HUES48 (cell line): ENCODE measurements at regions not wholly inside any gene's neighbourhood (a gene's known extent, or its start where the extent isn't known, plus 50 kb on each side); places are given as distances from the start of the nearest gene placed in this dataset.
"Not testable (repeated sequence)": the region's sequence is repeated elsewhere in the genome, so short reads cannot be mapped to it uniquely, and the experiment has no call there.

Experiments used
- H3K27ac ChIP-seq: one replicate; pipeline ENCODE4 v1.7.0; 2013; ENCODE audit warnings: low read depth, low read length, inconsistent platforms
- H3K27me3 ChIP-seq: 2 replicates; pipeline ENCODE4 v1.6.1; 2013; ENCODE audit warnings: mild to moderate bottlenecking, low read length; ENCODE audit not compliant: control insufficient read depth, insufficient read depth
- H3K36me3 ChIP-seq: 2 replicates; pipeline ENCODE4 v1.6.1; 2013; ENCODE audit warnings: low read length; ENCODE audit not compliant: control insufficient read depth, insufficient read depth
- H3K4me1 ChIP-seq: 2 replicates; pipeline ENCODE4 v1.6.1; 2013; ENCODE audit warnings: mild to moderate bottlenecking, low read length; ENCODE audit not compliant: control insufficient read depth, insufficient read depth
- H3K4me3 ChIP-seq: 2 replicates; pipeline ENCODE4 v1.5.1; 2013; ENCODE audit warnings: mild to moderate bottlenecking, low read depth, low read length
- H3K9ac ChIP-seq: 2 replicates; pipeline ENCODE4 v1.6.1; 2013; ENCODE audit warnings: mild to moderate bottlenecking, low read depth, low read length, moderate library complexity
- H3K9me3 ChIP-seq: 2 replicates; pipeline ENCODE4 v1.6.1; 2013; ENCODE audit warnings: low read length; ENCODE audit not compliant: control insufficient read depth, insufficient read depth

DNA sequence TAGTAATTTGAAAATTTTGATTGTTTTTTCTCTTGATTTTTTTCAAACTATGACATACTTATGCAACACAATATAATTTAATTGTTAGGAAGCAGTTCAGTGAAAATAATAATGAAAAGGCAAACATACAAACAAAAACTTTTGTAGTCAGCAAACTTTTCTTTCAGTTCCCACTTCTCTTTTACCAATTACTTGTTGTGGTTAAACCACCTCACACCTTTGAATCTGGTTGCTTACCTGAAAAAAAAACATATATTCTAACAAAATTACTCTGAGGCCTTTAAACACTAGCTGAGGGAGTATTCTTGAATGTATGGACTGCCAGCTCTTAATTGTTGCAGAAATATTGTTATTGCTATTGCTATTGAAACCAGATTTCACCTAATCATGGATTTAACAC, 266.2 kb upstream of the SEMA3C start:
- Histone ChIP-seq H3K4me3 (no peak overlapping the region), H3K9ac (no peak overlapping the region), H3K27ac (no peak overlapping the region), H3K4me1 (no peaks in the 10 kb centered on the region), H3K27me3 (no peaks in the 10 kb centered on the region), H3K9me3 (peaks cover 29% of the 10 kb centered on the region), H3K36me3 (no peaks in the 10 kb centered on the region)

DNA sequence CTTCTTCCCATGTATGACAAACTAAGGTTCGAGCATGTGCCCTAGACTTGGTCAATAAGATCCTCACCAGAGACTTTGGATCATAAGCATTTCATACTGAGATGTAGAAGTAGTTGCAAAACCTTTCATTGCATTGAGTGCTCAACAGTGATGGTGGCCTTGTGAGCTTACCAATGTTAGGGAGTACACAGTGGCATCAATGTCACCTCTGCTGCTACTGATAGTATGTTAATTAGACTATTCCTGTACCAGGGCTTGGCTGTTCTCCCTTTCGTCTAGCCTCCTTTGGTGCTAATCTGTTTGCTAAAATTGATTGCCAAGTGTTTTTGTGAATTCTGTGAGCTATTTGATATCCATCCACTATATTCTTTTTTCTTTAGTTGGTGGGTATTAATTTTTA, 264.5 kb upstream of the SEMA3C start:
- no peaks in the 10 kb centered on the region for H3K4me1 ChIP-seq
- H3K9me3 ChIP-seq, result peaks cover 39% of the 10 kb centered on the region
- no peak overlapping the region for H3K27ac ChIP-seq
- no peaks in the 10 kb centered on the region for H3K27me3 ChIP-seq
- H3K4me3 ChIP-seq, result no peak overlapping the region
- H3K9ac ChIP-seq, result no peak overlapping the region
- no peaks in the 10 kb centered on the region for H3K36me3 ChIP-seq

DNA sequence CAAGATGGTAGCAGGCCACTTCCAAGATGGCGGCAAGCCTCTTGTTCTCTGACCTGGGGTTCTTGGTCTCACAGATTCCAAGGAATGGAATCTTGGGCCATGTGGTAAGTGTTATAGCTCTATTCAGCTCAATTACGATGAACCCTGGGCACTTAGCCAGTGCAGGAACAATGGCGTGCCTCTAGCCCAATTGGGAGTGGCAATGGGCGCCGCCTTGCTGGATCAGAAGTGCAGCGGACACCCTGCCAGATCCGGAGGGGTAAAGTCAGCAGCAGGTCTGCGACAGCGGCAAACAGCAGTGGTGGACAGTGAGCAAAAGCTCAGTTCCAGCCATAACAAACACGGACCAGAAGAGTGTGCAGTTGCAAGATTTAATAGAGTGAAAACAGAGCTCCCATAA, 263.2 kb upstream of the SEMA3C start:
- not testable (repeated sequence) for H3K4me1 ChIP-seq, H3K27me3 ChIP-seq, H3K36me3 ChIP-seq, H3K27ac ChIP-seq, H3K9ac ChIP-seq
- H3K9me3 ChIP-seq, result peaks cover 39% of the 10 kb centered on the region
- H3K4me3 ChIP-seq, result peak overlapping the region; percentile 4; the same call in 1 of the 2 replicates

DNA sequence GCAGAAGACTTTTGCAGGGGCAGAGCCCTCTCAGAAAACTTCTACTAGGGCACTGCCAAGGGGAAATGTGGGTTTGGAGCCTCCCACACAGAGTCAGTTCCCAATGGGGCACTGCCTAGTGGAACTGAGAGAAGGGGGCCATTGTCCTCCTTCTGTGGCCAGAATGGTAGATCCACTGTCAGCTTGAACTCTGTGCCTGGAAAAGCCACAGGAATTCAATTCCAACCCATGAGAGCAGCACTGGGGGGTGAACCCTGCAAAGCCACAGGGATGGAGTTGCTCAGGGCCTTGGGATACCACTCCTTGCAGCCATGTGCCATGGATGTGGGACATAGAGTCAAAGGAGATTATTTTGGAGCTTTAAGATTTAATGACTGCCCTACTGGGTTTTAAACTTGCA, 262.2 kb upstream of the SEMA3C start:
- H3K9ac ChIP-seq, result no peak overlapping the region
- no peaks in the 10 kb centered on the region for H3K4me1 ChIP-seq
- no peaks in the 10 kb centered on the region for H3K27me3 ChIP-seq
- peaks cover 39% of the 10 kb centered on the region for H3K9me3 ChIP-seq
- H3K36me3 ChIP-seq, result no peaks in the 10 kb centered on the region
- H3K27ac ChIP-seq, result no peak overlapping the region
- H3K4me3 ChIP-seq, result no peak overlapping the region; the same call in 1 of the 2 replicates

- H3K4me1 ChIP-seq, result 0 out of 2 replicates have a peak, but pooled peaks cover 4% of the 10 kb centered on the region
- no peaks in the 10 kb centered on the region for H3K27me3 ChIP-seq
- H3K36me3 ChIP-seq, result no peaks in the 10 kb centered on the region
- no peak overlapping the region for H3K9ac ChIP-seq
- no peak overlapping the region for H3K4me3 ChIP-seq
- peaks cover 39% of the 10 kb centered on the region for H3K9me3 ChIP-seq
- peak overlapping the region; percentile 21 for H3K27ac ChIP-seq
Observed at GRCh38 chr7:81180573-81180972, 261.7 kb upstream of the SEMA3C start.

GRCh38 chr7:81175275-81175940, 256.6 kb upstream of the SEMA3C start:
- Histone ChIP-seq H3K9me3 (peaks cover 13% of the 10 kb centered on the region), H3K9ac (no peak overlapping the region), H3K4me1 (peaks cover 11% of the 10 kb centered on the region; the same call in 1 of the 2 replicates), H3K4me3 (no peak overlapping the region), H3K36me3 (no peaks in the 10 kb centered on the region), H3K27ac (no peak overlapping the region), H3K27me3 (no peaks in the 10 kb centered on the region)

GRCh38 chr7:81173766-81174281, 255.0 kb upstream of the SEMA3C start:
- Histone ChIP-seq H3K4me3 (no peak overlapping the region), H3K27ac (peak overlapping the region; percentile 42), H3K36me3 (no peaks in the 10 kb centered on the region), H3K9me3 (no peaks in the 10 kb centered on the region), H3K4me1 (peaks cover 11% of the 10 kb centered on the region; the same call in 1 of the 2 replicates), H3K9ac (no peak overlapping the region), H3K27me3 (no peaks in the 10 kb centered on the region)

DNA sequence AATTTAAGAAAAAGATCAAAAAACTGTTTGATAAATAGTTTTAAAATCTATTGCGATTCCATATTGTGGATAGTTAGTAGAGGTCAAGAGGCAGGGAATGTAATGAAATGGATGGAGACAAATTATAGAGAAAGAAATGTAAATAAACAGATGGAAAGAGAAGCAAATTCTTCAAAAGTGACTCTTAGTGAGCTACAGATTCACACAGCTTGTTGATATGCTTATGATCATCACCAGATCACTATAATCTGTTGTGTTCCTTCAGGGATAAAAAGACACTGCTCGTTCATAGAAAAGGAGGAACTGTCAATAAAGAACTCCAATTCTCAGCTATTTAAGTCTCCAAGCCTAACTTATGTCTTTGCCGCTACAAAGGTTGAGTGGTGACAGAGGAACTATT, 251.4 kb upstream of the SEMA3C start:
- Histone ChIP-seq H3K27ac (no peak overlapping the region), H3K9ac (no peak overlapping the region), H3K9me3 (no peaks in the 10 kb centered on the region), H3K27me3 (no peaks in the 10 kb centered on the region), H3K4me3 (no peak overlapping the region), H3K36me3 (no peaks in the 10 kb centered on the region), H3K4me1 (peaks cover 7% of the 10 kb centered on the region; the same call in 1 of the 2 replicates)

DNA sequence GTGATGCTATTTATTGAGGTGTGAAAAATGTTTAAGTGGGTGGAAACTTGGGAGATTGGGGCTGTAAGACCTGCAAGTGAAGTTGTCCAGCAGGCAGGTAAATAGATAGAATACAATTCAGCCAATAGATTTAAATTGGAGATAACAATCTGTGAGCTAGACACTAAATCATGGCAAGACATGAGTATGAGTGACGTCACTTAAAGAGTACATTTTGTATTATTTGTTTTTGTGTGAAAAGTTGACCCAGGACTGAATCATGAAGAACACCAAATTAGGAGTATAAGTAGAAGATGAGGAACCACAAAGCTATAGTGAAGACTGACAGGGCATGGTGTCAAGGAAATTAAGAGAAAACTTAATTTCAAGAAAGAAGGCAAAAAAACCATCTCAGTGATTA, 249.1 kb upstream of the SEMA3C start:
- no peaks in the 10 kb centered on the region for H3K36me3 ChIP-seq
- no peak overlapping the region for H3K27ac ChIP-seq
- no peak overlapping the region for H3K9ac ChIP-seq
- no peaks in the 10 kb centered on the region for H3K9me3 ChIP-seq
- H3K4me3 ChIP-seq, result no peak overlapping the region
- no peaks in the 10 kb centered on the region for H3K27me3 ChIP-seq
- H3K4me1 ChIP-seq, result no peaks in the 10 kb centered on the region

GRCh38 chr7:81165070-81165469, 246.2 kb upstream of the SEMA3C start:
- Histone ChIP-seq H3K4me1 (no peaks in the 10 kb centered on the region), H3K9me3 (no peaks in the 10 kb centered on the region), H3K36me3 (no peaks in the 10 kb centered on the region), H3K4me3 (no peak overlapping the region), H3K27me3 (no peaks in the 10 kb centered on the region), H3K9ac (no peak overlapping the region), H3K27ac (no peak overlapping the region)

- no peak overlapping the region for H3K27ac ChIP-seq
- no peak overlapping the region for H3K9ac ChIP-seq
- no peaks in the 10 kb centered on the region for H3K9me3 ChIP-seq
- H3K4me3 ChIP-seq, result no peak overlapping the region
- no peaks in the 10 kb centered on the region for H3K27me3 ChIP-seq
- H3K36me3 ChIP-seq, result no peaks in the 10 kb centered on the region
- peaks cover 5% of the 10 kb centered on the region; the same call in 1 of the 2 replicates for H3K4me1 ChIP-seq
Observed at GRCh38 chr7:81162771-81163525, 244.1 kb upstream of the SEMA3C start.
